Parathyroid adenoma (tissue), 2 donors: ENCODE measurements at regions not wholly inside any gene's neighbourhood (a gene's known extent, or its start where the extent isn't known, plus 50 kb on each side); places are given as distances from the start of the nearest gene placed in this dataset.

Source experiments
- H2AFZ ChIP-seq: fragments of 300-600 bp; sonication (generic); one replicate; pipeline ENCODE4 v1.7.0; 2017; ENCODE audit warnings: antibody characterized with exemption, mild to moderate bottlenecking
- H3K27ac ChIP-seq: fragments of 300-600 bp; sonication (generic); one replicate; pipeline ENCODE4 v1.7.0; 2017
- H3K27me3 ChIP-seq: fragments of 300-600 bp; sonication (generic); one replicate; pipeline ENCODE4 v1.7.0; 2017; ENCODE audit warnings: low read length; ENCODE audit not compliant: control insufficient read depth, insufficient read depth
- H3K36me3 ChIP-seq: fragments of 300-600 bp; sonication (generic); one replicate; pipeline ENCODE4 v1.7.0; 2017; ENCODE audit warnings: low read length; ENCODE audit not compliant: control insufficient read depth, insufficient read depth
- H3K4me1 ChIP-seq: fragments of 300-600 bp; sonication (generic); one replicate; pipeline ENCODE4 v1.7.0; 2017; ENCODE audit warnings: control low read depth
- H3K4me2 ChIP-seq: fragments of 300-600 bp; sonication (generic); one replicate; pipeline ENCODE4 v1.7.0; 2017; ENCODE audit warnings: low read length
- H3K4me3 ChIP-seq: fragments of 300-600 bp; sonication (generic); one replicate; pipeline ENCODE4 v1.7.0; 2017; ENCODE audit warnings: low read depth, low read length
- H3K79me2 ChIP-seq: fragments of 300-600 bp; sonication (generic); one replicate; pipeline ENCODE4 v1.7.0; 2017; ENCODE audit warnings: control low read depth
- H3K9ac ChIP-seq: fragments of 300-600 bp; sonication (generic); one replicate; pipeline ENCODE4 v1.7.0; 2017; ENCODE audit warnings: mild to moderate bottlenecking
- H3K9me3 ChIP-seq: fragments of 300-600 bp; sonication (generic); one replicate; pipeline ENCODE4 v1.7.0; 2017; ENCODE audit warnings: low read length; ENCODE audit not compliant: control insufficient read depth
- CTCF ChIP-seq: fragments of 300-600 bp; sonication (generic); IDR thresholded peaks from one replicate; pipeline ENCODE4 v1.7.0; 2017; ENCODE audit warnings: antibody characterized with exemption, mild to moderate bottlenecking
- donor health status: primary hyperparathyroidism.

DNA sequence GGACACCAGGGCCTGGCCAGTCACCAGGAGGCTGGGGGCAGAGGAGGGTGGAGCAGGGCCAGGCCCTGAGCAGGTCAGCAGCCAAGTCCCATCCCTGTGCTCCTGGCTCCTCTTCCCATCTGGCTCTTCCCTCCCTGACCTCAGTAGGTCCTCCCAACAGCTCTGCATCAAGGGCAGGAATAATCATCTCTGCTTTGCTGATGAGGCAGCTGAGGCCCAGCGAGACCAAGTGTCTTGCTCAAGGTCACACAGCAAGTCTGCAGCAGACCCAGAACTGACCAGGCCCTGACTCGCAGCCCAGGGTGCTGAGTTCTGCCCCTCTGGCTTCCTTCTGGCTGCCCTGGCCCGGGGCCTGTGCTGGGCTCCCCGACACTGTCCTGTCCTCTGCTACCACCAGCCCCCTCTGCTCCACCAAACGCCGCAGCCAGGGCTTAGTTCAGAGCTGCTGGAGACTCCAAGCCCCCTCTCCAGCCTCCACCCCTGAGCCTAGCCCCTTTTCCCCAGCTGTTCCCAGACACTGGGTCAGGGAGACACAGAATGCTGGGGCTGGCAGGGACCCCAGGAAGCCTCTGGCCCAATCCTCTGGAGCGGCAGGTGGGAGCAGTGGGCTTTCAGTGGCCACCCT, 224.9 kb downstream of the PTPRU start:
- Histone ChIP-seq H3K27ac (no peak overlapping the region), H3K4me3 (no peak overlapping the region), H3K4me1 (no peaks in the 10 kb centered on the region), H3K9me3 (no peaks in the 10 kb centered on the region), H3K9ac (no peak overlapping the region), H2AFZ (no peak overlapping the region), H3K79me2 (no peaks in the 10 kb centered on the region), H3K4me2 (no peak overlapping the region), H3K36me3 (no peaks in the 10 kb centered on the region), H3K27me3 (no peaks in the 10 kb centered on the region)
- no peak for TF ChIP-seq CTCF

DNA sequence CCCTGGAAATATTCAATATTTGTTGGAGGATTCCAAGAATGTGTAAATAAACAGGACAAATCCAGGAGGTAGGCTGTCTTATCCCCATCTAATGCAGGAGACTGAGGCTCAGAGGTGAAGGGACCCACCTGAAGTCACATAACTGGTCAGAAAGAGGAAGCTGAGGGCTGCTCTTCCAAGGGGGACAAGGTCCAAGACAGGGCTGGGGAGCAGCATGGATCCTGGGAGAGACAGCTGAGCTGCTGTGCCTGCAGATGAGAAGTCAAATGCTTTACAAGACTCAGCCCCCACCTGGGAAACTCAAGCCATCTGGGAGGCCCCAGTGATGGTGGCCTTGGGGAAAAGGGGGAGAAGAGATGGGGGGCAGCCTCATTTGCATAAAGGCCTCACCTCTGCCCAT, 224.4 kb downstream of the PTPRU start:
- Histone ChIP-seq H3K4me2 (no peak overlapping the region), H3K9ac (no peak overlapping the region), H3K4me1 (no peaks in the 10 kb centered on the region), H3K4me3 (no peak overlapping the region), H3K36me3 (no peaks in the 10 kb centered on the region), H3K79me2 (no peaks in the 10 kb centered on the region), H3K9me3 (no peaks in the 10 kb centered on the region), H3K27me3 (no peaks in the 10 kb centered on the region), H3K27ac (no peak overlapping the region), H2AFZ (no peak overlapping the region)
- no peak for TF ChIP-seq CTCF

DNA sequence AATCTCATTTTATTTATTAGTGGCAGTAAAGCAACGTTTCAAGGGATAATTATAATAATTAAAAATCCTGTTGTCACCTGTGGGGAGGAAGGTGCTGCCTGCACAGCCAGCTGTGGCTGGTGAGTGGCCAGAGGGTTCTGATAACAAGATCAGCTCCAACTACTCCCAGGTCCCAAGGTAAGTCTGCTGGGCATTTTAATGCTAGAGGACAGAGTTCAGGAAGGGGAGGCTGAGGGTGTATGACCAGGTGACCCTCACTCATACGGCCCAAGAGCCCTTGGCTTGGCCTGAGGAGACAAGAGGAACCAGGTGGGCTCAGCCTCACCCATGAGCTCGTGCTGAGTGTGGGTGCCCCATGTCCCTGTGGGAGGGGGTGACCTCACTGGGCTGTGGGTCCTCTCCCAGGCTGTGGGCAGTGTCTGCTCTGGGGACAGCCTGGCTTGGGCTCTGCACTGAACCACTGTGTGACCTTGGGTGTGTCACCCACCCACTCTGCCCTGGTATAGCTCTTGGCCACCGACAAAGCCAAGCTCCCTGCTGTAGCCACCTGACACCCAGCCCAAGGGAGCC, 223.8 kb downstream of the PTPRU start:
- Histone ChIP-seq H3K9me3 (no peaks in the 10 kb centered on the region), H3K27me3 (no peaks in the 10 kb centered on the region), H3K27ac (no peak overlapping the region), H3K4me2 (no peak overlapping the region), H3K36me3 (no peaks in the 10 kb centered on the region), H2AFZ (no peak overlapping the region), H3K4me3 (no peak overlapping the region), H3K9ac (no peak overlapping the region), H3K79me2 (no peaks in the 10 kb centered on the region), H3K4me1 (no peaks in the 10 kb centered on the region)
- TF ChIP-seq CTCF = no peak

GRCh38 chr1:29459620-29459945, 223.3 kb downstream of the PTPRU start:
- no peak overlapping the region for H3K9ac ChIP-seq
- no peak for TF ChIP-seq CTCF
- no peaks in the 10 kb centered on the region for H3K9me3 ChIP-seq
- no peak overlapping the region for H3K4me3 ChIP-seq
- no peak overlapping the region for H3K4me2 ChIP-seq
- H3K36me3 ChIP-seq = no peaks in the 10 kb centered on the region
- H3K27ac ChIP-seq = no peak overlapping the region
- H2AFZ ChIP-seq = no peak overlapping the region
- H3K4me1 ChIP-seq = no peaks in the 10 kb centered on the region
- H3K79me2 ChIP-seq = no peaks in the 10 kb centered on the region
- no peaks in the 10 kb centered on the region for H3K27me3 ChIP-seq
